ENCODE measurements at regions not wholly inside any gene's neighbourhood (a gene's known extent, or its start where the extent isn't known, plus 50 kb on each side); places are given as distances from the start of the nearest gene placed in this dataset.

GRCh38 chr20:16194617-16195360 is 378.5 kb downstream of the KIF16B start:
- Histone ChIP-seq H3K27me3 (no peaks in the 10 kb centered on the region), H3K27ac (no peak overlapping the region), H3K36me3 (no peaks in the 10 kb centered on the region), H3K4me3 (no peak overlapping the region), H3K9me3 (peaks cover 0 to 8% (median 0%) of the 10 kb centered on the region in 3 donors), H3K4me1 (no peaks in the 10 kb centered on the region)
- TF ChIP-seq POLR2A (IDR thresholded peaks at IDR 0.05) (no peak), EP300 (IDR thresholded peaks at IDR 0.05) (no peak), POLR2AphosphoS5 (IDR thresholded peaks at IDR 0.05) (no peak), CTCF (IDR thresholded peaks at IDR 0.05) (no peak)
- no peak for ATAC-seq
- 53 to 90% methylated on average over 2 of the region's 2 CpGs for WGBS, 2 donors (ENCODE audit: low coverage in 1 of 2)

- Histone ChIP-seq H3K36me3 (no peaks in the 10 kb centered on the region), H3K9me3 (no peaks in the 10 kb centered on the region), H3K4me1 (no peaks in the 10 kb centered on the region), H3K4me3 (no peak overlapping the region), H3K27me3 (no peaks in the 10 kb centered on the region), H3K27ac (no peak overlapping the region)
- WGBS, 2 donors (ENCODE audit: low coverage in 1 of 2) = 33% methylated on average over 1 of the region's 2 CpGs; no CpG with 5 or more reads in 1 of the 2 donors
- no peak for ATAC-seq
- TF ChIP-seq EP300 (IDR thresholded peaks at IDR 0.05) = no peak
- TF ChIP-seq POLR2A (IDR thresholded peaks at IDR 0.05) = no peak
- no peak for TF ChIP-seq CTCF (IDR thresholded peaks at IDR 0.05)
- TF ChIP-seq POLR2AphosphoS5 (IDR thresholded peaks at IDR 0.05) = no peak
These were observed 381.8 kb downstream of the KIF16B start for GRCh38 chr20:16191496-16191895.

- Histone ChIP-seq H3K27me3 (peaks cover 4% of the 10 kb centered on the region), H3K36me3 (no peaks in the 10 kb centered on the region), H3K9me3 (no peaks in the 10 kb centered on the region), H3K27ac (no peak overlapping the region), H3K4me3 (no peak overlapping the region), H3K4me1 (no peaks in the 10 kb centered on the region)
- 56 to 80% methylated on average over 1 to 2 of the region's 4 CpGs for WGBS, 2 donors (ENCODE audit: low coverage in 1 of 2)
- no peak for TF ChIP-seq EP300 (IDR thresholded peaks at IDR 0.05)
- TF ChIP-seq POLR2AphosphoS5 (IDR thresholded peaks at IDR 0.05) = no peak
- no peak for TF ChIP-seq CTCF (IDR thresholded peaks at IDR 0.05)
- TF ChIP-seq POLR2A (IDR thresholded peaks at IDR 0.05) = no peak
- no peak for ATAC-seq
These were observed 383.9 kb downstream of the KIF16B start for GRCh38 chr20:16189371-16189770.

GRCh38 chr20:16187956-16188616 is 385.2 kb downstream of the KIF16B start:
- no peak overlapping the region for H3K27ac ChIP-seq
- H3K36me3 ChIP-seq = no peaks in the 10 kb centered on the region
- no peak overlapping the region for H3K4me3 ChIP-seq
- H3K27me3 ChIP-seq = peaks cover 5% of the 10 kb centered on the region
- no peaks in the 10 kb centered on the region for H3K4me1 ChIP-seq
- 90 to 92% methylated on average over 2 of the region's 2 CpGs for WGBS, 2 donors (ENCODE audit: low coverage in 1 of 2)
- no peak for ATAC-seq
- TF ChIP-seq EP300 (IDR thresholded peaks at IDR 0.05) (no peak), POLR2A (IDR thresholded peaks at IDR 0.05) (no peak), POLR2AphosphoS5 (IDR thresholded peaks at IDR 0.05) (no peak), CTCF (IDR thresholded peaks at IDR 0.05) (no peak)
- H3K9me3 ChIP-seq = no peaks in the 10 kb centered on the region

GRCh38 chr20:16179919-16180318 is 393.3 kb downstream of the KIF16B start:
- H3K4me3 ChIP-seq = no peak overlapping the region
- 84 to 95% methylated on average over 3 of the region's 3 CpGs for WGBS, 2 donors (ENCODE audit: low coverage in 1 of 2)
- peaks cover 0 to 4% (median 0%) of the 10 kb centered on the region in 3 donors for H3K9me3 ChIP-seq
- ATAC-seq = no peak
- no peaks in the 10 kb centered on the region for H3K36me3 ChIP-seq
- H3K27me3 ChIP-seq = peaks cover 5% of the 10 kb centered on the region
- no peaks in the 10 kb centered on the region for H3K4me1 ChIP-seq
- no peak overlapping the region for H3K27ac ChIP-seq
- TF ChIP-seq POLR2AphosphoS5 (IDR thresholded peaks at IDR 0.05) = no peak
- no peak for TF ChIP-seq EP300 (IDR thresholded peaks at IDR 0.05)
- no peak for TF ChIP-seq CTCF (IDR thresholded peaks at IDR 0.05)
- no peak for TF ChIP-seq POLR2A (IDR thresholded peaks at IDR 0.05)

Measured in gastroesophageal sphincter (tissue), 4 donors.